ENCODE measurements at regions not wholly inside any gene's neighbourhood (a gene's known extent, or its start where the extent isn't known, plus 50 kb on each side); places are given as distances from the start of the nearest gene placed in this dataset.

- TF ChIP-seq CTCF (IDR thresholded peaks at IDR 0.05), result no peak
- no peak for TF ChIP-seq POLR2A (IDR thresholded peaks at IDR 0.05)
These were observed 182.6 kb downstream of the SH3BP4 start for GRCh38 chr2:235134420-235134819.
